PC-9 (cell line): ENCODE measurements at regions not wholly inside any gene's neighbourhood (a gene's known extent, or its start where the extent isn't known, plus 50 kb on each side); places are given as distances from the start of the nearest gene placed in this dataset.
A peak's percentile ranks its signal among the peaks of the same experiment; 100 is the strongest.

ENCODE experiments used
- BruUV-seq: library from RNA; stranded (reverse); fragments of 400-500 nt; replicated peaks from 2 replicates; lab custom pipeline; 2021; lab: Mats Ljungman, UMichigan
- CTCF ChIA-PET: fragments of 300-600 bp; sonication (Branson Sonifier 250); formaldehyde crosslinking; loops from one replicate; lab custom pipeline; 2022; ENCODE audit warnings: antibody characterized with exemption; lab: Charles Lee
- POLR2A ChIA-PET: fragments of 300-600 bp; sonication (Branson Sonifier 250); formaldehyde crosslinking; loops from one replicate; lab custom pipeline; 2022; ENCODE audit warnings: antibody characterized with exemption; ENCODE audit not compliant: unreplicated experiment; lab: Charles Lee
- DNase-seq, 2 experiments: peaks; one replicate each; pipeline versions ENCODE4 v3.0.0 to v3.0.0-alpha.2; 2015 to 2022; ENCODE audit warnings: mixed read lengths in 1 of 2
- H2AFZ ChIP-seq: fragments of 200-600 bp; sonication (generic); 2 replicates; pipeline ENCODE4 v1.8.1; 2017; ENCODE audit warnings: antibody characterized with exemption
- H3F3A ChIP-seq: fragments of 200-600 bp; sonication (generic); 2 replicates; pipeline ENCODE4 v1.8.1; 2017; ENCODE audit warnings: antibody characterized with exemption, mild to moderate bottlenecking, low read depth; ENCODE audit not compliant: insufficient read depth
- H3K27ac ChIP-seq: fragments of 200-600 bp; sonication (generic); 2 replicates; pipeline ENCODE4 v1.6.1; 2016; ENCODE audit warnings: mixed run types
- H3K27me3 ChIP-seq: fragments of 200-600 bp; sonication (generic); 2 replicates; pipeline ENCODE4 v1.6.1; 2016; ENCODE audit warnings: low read depth, mixed run types; ENCODE audit not compliant: insufficient read depth
- H3K36me3 ChIP-seq: fragments of 200-600 bp; sonication (generic); 2 replicates; pipeline ENCODE4 v1.6.1; 2016; ENCODE audit warnings: low read depth, mixed run types
- H3K4me1 ChIP-seq: fragments of 200-600 bp; sonication (generic); replicated peaks from 2 replicates; pipeline ENCODE4 v1.6.1; 2016; ENCODE audit warnings: mixed run types; ENCODE audit not compliant: insufficient read depth
- H3K4me2 ChIP-seq: fragments of 200-600 bp; sonication (generic); 2 replicates; pipeline ENCODE4 v1.6.1; 2017; ENCODE audit warnings: mixed run types
- H3K4me3 ChIP-seq: fragments of 200-600 bp; sonication (generic); 2 replicates; pipeline ENCODE4 v1.6.1; 2016; ENCODE audit warnings: mixed run types
- H3K79me2 ChIP-seq: fragments of 200-600 bp; sonication (generic); 2 replicates; pipeline ENCODE4 v1.6.1; 2017; ENCODE audit warnings: low read depth, mixed run types
- H3K9me2 ChIP-seq: fragments of 200-600 bp; sonication (generic); 2 replicates; pipeline ENCODE4 v1.8.1; 2017; ENCODE audit warnings: mild to moderate bottlenecking; ENCODE audit not compliant: insufficient read depth
- H3K9me3 ChIP-seq: fragments of 200-600 bp; sonication (generic); 2 replicates; pipeline ENCODE4 v1.8.1; 2016; ENCODE audit warnings: low read depth; ENCODE audit not compliant: insufficient read depth
- H4K20me1 ChIP-seq: fragments of 200-600 bp; sonication (generic); 2 replicates; pipeline ENCODE4 v1.8.1; 2017; ENCODE audit not compliant: insufficient read depth
- EZH2 ChIP-seq: fragments of 200-600 bp; sonication (generic); IDR thresholded peaks from 2 replicates; pipeline ENCODE4 v1.8.0; 2017; ENCODE audit warnings: antibody characterized with exemption, low read depth
- intact Hi-C: fragments of 100-400 bp; cut with micrococcal nuclease; formaldehyde crosslinking; loops from one replicate; pipeline ENCODE4 v1.10.0; 2022; ENCODE audit not compliant: unreplicated experiment
- TF ChIP-seq, protein P1 (sequence below): fragments of 200-600 bp; sonication (generic); conservative IDR thresholded peaks from 2 replicates; pipeline ENCODE4 v1.6.1; 2017; ENCODE audit warnings: mixed run types, antibody characterized with exemption, mild to moderate bottlenecking, moderate library complexity

DNA sequence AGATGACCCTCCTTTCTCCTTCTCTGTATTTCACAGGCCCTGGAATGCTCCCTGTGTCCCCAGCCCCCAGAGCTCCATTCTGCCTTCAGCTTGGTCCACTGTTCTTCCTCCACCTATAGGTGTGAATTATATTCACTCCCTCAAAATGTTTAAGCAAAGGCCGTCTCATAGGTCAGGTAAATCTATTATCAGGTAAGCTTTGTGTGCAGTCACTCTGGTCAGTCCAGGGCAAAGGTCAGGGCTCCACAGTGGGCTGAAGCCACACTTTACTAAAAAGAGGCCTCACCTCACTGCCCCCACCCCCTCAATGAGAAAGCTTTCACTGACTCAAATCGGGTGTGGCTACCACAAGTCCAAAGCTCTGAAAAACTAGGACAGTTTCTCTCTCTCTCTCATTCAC lies 65.9 kb downstream of the DNTTIP2 start:
- Histone ChIP-seq H2AFZ (no peak overlapping the region), H3K27ac (peak overlapping the region; percentile 83), H3K9me3 (peaks cover 16% of the 10 kb centered on the region), H3K36me3 (peaks cover 11% of the 10 kb centered on the region), H3K4me3 (peak overlapping the region; percentile 4; the same call in 1 of the 2 replicates), H3K27me3 (no peaks in the 10 kb centered on the region), H3F3A (peaks cover 36% of the 10 kb centered on the region), H3K9me2 (no peaks in the 10 kb centered on the region), H4K20me1 (no peaks in the 10 kb centered on the region), H3K4me2 (peak overlapping the region; percentile 50), H3K79me2 (peaks cover 26% of the 10 kb centered on the region; the same call in 1 of the 2 replicates), H3K4me1 (peaks cover 65% of the 10 kb centered on the region)
- POLR2A ChIA-PET, result interaction anchor here (0.6 to 2.0 kb wide), 6 partner anchors 14 to 131 kb away, joined by 3 to 9 read pairs (median 4); partner anchors contain the start of gene BCAR3
- TF ChIP-seq, protein P1, sequence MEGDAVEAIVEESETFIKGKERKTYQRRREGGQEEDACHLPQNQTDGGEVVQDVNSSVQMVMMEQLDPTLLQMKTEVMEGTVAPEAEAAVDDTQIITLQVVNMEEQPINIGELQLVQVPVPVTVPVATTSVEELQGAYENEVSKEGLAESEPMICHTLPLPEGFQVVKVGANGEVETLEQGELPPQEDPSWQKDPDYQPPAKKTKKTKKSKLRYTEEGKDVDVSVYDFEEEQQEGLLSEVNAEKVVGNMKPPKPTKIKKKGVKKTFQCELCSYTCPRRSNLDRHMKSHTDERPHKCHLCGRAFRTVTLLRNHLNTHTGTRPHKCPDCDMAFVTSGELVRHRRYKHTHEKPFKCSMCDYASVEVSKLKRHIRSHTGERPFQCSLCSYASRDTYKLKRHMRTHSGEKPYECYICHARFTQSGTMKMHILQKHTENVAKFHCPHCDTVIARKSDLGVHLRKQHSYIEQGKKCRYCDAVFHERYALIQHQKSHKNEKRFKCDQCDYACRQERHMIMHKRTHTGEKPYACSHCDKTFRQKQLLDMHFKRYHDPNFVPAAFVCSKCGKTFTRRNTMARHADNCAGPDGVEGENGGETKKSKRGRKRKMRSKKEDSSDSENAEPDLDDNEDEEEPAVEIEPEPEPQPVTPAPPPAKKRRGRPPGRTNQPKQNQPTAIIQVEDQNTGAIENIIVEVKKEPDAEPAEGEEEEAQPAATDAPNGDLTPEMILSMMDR, result peak; percentile 56; the same call in 1 of the 2 replicates
- TF ChIP-seq EZH2, result no peak
- DNase-seq, result peak; percentile 63 to 88
- CTCF ChIA-PET, result interaction anchor here (0.9 to 4.7 kb wide), 11 partner anchors 31 to 186 kb away, joined by 3 to 47 read pairs (median 6); no protein-coding TSS in a partner anchor
- intact Hi-C loops, result loop anchor here (1.0 to 2.0 kb wide), 6 partner anchors 33 to 228 kb away; no protein-coding TSS in a partner anchor
- BruUV-seq, result no TSS peak

DNA sequence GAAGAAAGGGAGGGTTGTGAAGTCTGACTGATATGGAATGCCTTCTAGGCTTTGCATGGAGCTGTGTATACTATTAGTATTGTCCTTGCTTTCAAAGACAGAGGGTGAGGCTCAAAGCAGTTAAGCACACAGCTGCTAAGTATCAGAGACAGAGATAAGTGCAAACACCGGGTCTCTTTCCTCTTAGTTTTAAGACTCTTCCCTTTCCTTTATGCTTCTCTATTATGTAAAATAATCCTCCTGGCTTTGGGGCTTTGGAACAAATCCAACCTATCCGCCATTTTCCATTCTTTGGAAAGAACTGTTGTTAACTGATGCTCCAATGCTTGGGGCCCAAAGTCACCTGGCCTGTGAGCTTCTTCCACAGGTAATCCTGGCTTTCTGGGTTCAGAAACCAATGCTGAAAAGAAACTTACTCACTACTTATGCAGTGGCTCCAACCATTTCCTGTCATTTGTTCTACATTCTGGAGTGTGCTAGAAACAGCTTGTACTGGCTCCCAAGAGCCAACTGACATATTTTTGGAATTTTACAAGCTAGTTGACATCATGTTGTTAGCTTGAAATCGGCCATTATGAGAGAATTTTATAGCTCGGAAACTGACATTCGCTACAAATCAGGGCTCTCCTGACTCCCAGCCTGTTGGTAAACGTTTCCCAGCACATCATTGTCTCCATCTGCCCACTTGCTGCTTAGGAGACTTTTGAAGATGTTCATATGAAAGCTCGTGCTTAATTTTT lies 67.5 kb downstream of the DNTTIP2 start:
- H3K27me3 ChIP-seq, result no peaks in the 10 kb centered on the region
- DNase-seq, result peak in 1 of 2 experiments; percentile 11
- BruUV-seq, result TSS peak; percentile 11
- H3K4me3 ChIP-seq, result no peak overlapping the region
- no peak overlapping the region for H2AFZ ChIP-seq
- H3K4me2 ChIP-seq, result peak overlapping the region; percentile 50; the same call in 1 of the 2 replicates
- intact Hi-C loops, result loop anchor here (2.0 kb wide), 1 partner anchor 227 kb away; no protein-coding TSS in a partner anchor
- no peak for TF ChIP-seq EZH2
- TF ChIP-seq, protein P1, result no peak
- peak overlapping the region; percentile 83; the same call in 1 of the 2 replicates for H3K27ac ChIP-seq
- peaks cover 26% of the 10 kb centered on the region; the same call in 1 of the 2 replicates for H3K79me2 ChIP-seq
- peaks cover 28% of the 10 kb centered on the region for H3K9me3 ChIP-seq
- H3K9me2 ChIP-seq, result no peaks in the 10 kb centered on the region
- peaks cover 29% of the 10 kb centered on the region for H3F3A ChIP-seq
- ChIA-PET CTCF (interaction anchor here (1.6 kb wide), 1 partner anchor 143 kb away, joined by 3 read pairs; no protein-coding TSS in a partner anchor), POLR2A (interaction anchor here (0.6 kb wide), 1 partner anchor 237 kb away, joined by 4 read pairs; no protein-coding TSS in a partner anchor)
- H4K20me1 ChIP-seq, result no peaks in the 10 kb centered on the region
- peaks cover 50% of the 10 kb centered on the region for H3K4me1 ChIP-seq
- H3K36me3 ChIP-seq, result peaks cover 23% of the 10 kb centered on the region

DNA sequence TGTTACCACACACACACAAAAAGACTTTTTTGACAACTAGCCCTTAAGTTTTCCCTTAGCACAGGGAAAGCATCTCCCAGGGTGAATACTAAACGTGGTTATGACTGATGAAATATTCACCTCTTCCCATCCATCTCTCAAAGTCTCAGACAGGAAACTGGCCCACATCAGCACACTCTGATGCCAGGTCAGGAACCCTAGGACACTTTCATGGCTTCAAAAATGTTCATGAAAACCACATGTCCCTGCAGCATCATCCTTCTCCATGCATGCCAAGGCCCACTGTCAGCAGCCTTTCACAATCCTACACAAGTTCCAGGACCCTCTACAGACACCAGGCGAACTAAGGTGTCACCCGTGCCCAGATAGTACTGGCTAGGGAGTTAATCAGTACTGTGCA lies 68.7 kb downstream of the DNTTIP2 start:
- no peaks in the 10 kb centered on the region for H3K9me2 ChIP-seq
- peaks cover 34% of the 10 kb centered on the region for H3F3A ChIP-seq
- peaks cover 26% of the 10 kb centered on the region; the same call in 1 of the 2 replicates for H3K79me2 ChIP-seq
- no peak overlapping the region for H3K4me3 ChIP-seq
- no peaks in the 10 kb centered on the region for H4K20me1 ChIP-seq
- DNase-seq, result no peak
- no TSS peak for BruUV-seq
- H3K27me3 ChIP-seq, result no peaks in the 10 kb centered on the region
- H3K36me3 ChIP-seq, result peaks cover 33% of the 10 kb centered on the region
- peaks cover 40% of the 10 kb centered on the region for H3K9me3 ChIP-seq
- no peak overlapping the region for H3K27ac ChIP-seq
- H3K4me1 ChIP-seq, result peaks cover 54% of the 10 kb centered on the region
- CTCF ChIA-PET, result no interaction called here
- H3K4me2 ChIP-seq, result no peak overlapping the region
- intact Hi-C loops, result no loop called here
- no peak overlapping the region for H2AFZ ChIP-seq
- POLR2A ChIA-PET, result interaction anchor here (0.6 kb wide), 2 partner anchors 67 to 439 kb away, joined by 3 to 11 read pairs; no protein-coding TSS in a partner anchor
- no peak for TF ChIP-seq EZH2
- TF ChIP-seq, protein P1, result no peak
